A673 (cell line): ENCODE measurements at regions not wholly inside any gene's neighbourhood (a gene's known extent, or its start where the extent isn't known, plus 50 kb on each side); places are given as distances from the start of the nearest gene placed in this dataset.

Source experiments
- CTCF ChIP-seq: fragments of 300-800, 200-600 bp; sonication (generic); conservative IDR thresholded peaks from 2 replicates; pipeline ENCODE4 v1.5.1; 2017; ENCODE audit warnings: low read depth, mild to moderate bottlenecking, antibody characterized with exemption, low read length, moderate library complexity, mixed read lengths
- EZH2 ChIP-seq: fragments of 200-600 bp; sonication (generic); IDR thresholded peaks from 2 replicates; pipeline ENCODE4 v1.6.1; 2017; ENCODE audit warnings: borderline replicate concordance, low read depth, mild to moderate bottlenecking, mixed read lengths, antibody characterized with exemption, low read length; ENCODE audit not compliant: poor library complexity, severe bottlenecking

- no peak for TF ChIP-seq CTCF
- no peak for TF ChIP-seq EZH2
These were observed 137.7 kb upstream of the GRM7 start for GRCh38 chr3:6723205-6723604.
